Vagina (tissue), 2 donors: ENCODE measurements at regions not wholly inside any gene's neighbourhood (a gene's known extent, or its start where the extent isn't known, plus 50 kb on each side); places are given as distances from the start of the nearest gene placed in this dataset.
"Not testable (repeated sequence)": the region's sequence is repeated elsewhere in the genome, so short reads cannot be mapped to it uniquely, and the experiment has no call there.

ENCODE experiments used
- DNase-seq, 2 donors: peaks; one replicate each; pipeline ENCODE4 v3.0.0-alpha.2; 2017; ENCODE audit errors: extremely low spot score in 2 of 2
- H3K27ac ChIP-seq: fragments of 200-600 bp; sonication (generic); one replicate; pipeline ENCODE4 v1.5.1; 2019
- H3K27me3 ChIP-seq: fragments of 200-600 bp; sonication (generic); one replicate; pipeline ENCODE4 v1.5.1; 2019
- H3K36me3 ChIP-seq, 2 donors: fragments of 200-600 bp; sonication (generic); one replicate each; pipeline ENCODE4 v1.5.1; 2017 to 2019
- H3K4me1 ChIP-seq: fragments of 200-600 bp; sonication (generic); one replicate; pipeline ENCODE4 v1.5.1; 2019
- H3K4me3 ChIP-seq, 2 donors: fragments of 200-600 bp; sonication (generic); 1 replicate in 1 of 2; 2 replicates in 1 of 2; pipeline ENCODE4 v1.5.1; 2016 to 2019
- H3K9me3 ChIP-seq: fragments of 200-600 bp; sonication (generic); one replicate; pipeline ENCODE4 v1.5.1; 2019
- POLR2A ChIP-seq, 2 donors: fragments of 450-650 bp; IDR thresholded peaks; one replicate each; pipeline ENCODE4 v1.6.1; 2017; ENCODE audit warnings: antibody characterized with exemption in 2 of 2, mild to moderate bottlenecking in 2 of 2, moderate library complexity in 2 of 2
- POLR2AphosphoS5 ChIP-seq, 2 donors: sonication (generic); formaldehyde crosslinking; IDR thresholded peaks; one replicate each; pipeline ENCODE4 v1.9.0; 2017; ENCODE audit warnings: antibody characterized with exemption in 2 of 2, mild to moderate bottlenecking in 2 of 2, low read depth in 1 of 2; ENCODE audit not compliant: insufficient read depth in 1 of 2
- intact Hi-C: fragments of 100-400 bp; cut with DNase I; formaldehyde crosslinking; loops from one replicate; pipeline ENCODE4 v1.15.1; 2023
- TF ChIP-seq, protein P1 (sequence below), 3 experiments: fragments of 450-650 bp in 2 of 3; fragments of 200-600 bp in 1 of 3; sonication (generic) in 1 of 3; IDR thresholded peaks; one replicate each; pipeline ENCODE4 v1.5.1; 2017 to 2019; ENCODE audit warnings: antibody characterized with exemption in 3 of 3, mild to moderate bottlenecking in 2 of 3, moderate library complexity in 2 of 3

DNA sequence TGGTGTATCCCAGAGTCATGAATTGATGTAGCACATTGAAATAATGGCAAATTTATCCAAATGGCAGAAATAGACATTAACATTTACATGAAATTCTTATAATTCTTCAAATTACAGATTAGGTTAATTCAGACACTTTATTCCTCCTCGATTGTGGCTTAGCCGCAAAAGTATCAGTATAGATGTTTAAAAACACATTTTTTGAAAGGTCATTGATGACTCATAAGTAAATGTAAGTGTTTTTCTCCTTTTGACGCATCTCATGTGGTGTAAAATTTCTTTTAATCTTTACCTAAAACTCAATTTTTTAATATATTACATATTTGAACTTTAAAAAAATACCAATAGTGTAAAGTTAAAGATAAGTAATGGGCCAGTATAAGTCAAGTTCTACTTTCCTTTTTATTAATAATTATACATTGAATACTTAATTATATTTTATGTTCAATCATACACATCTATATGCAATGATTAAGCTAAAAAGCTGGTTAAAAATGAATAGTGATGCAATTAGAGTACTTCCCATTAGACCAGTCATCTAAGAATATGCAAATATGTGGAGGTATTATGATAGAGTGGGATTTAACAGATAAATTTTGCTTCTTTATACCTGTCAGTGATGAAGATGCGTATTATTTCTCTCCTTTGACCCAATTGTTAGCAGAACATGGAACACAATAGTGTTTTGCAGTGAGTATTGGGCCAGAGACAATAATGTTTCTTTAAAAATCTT is 678.1 kb upstream of the DPPA4 start:
- TF ChIP-seq, protein P1, sequence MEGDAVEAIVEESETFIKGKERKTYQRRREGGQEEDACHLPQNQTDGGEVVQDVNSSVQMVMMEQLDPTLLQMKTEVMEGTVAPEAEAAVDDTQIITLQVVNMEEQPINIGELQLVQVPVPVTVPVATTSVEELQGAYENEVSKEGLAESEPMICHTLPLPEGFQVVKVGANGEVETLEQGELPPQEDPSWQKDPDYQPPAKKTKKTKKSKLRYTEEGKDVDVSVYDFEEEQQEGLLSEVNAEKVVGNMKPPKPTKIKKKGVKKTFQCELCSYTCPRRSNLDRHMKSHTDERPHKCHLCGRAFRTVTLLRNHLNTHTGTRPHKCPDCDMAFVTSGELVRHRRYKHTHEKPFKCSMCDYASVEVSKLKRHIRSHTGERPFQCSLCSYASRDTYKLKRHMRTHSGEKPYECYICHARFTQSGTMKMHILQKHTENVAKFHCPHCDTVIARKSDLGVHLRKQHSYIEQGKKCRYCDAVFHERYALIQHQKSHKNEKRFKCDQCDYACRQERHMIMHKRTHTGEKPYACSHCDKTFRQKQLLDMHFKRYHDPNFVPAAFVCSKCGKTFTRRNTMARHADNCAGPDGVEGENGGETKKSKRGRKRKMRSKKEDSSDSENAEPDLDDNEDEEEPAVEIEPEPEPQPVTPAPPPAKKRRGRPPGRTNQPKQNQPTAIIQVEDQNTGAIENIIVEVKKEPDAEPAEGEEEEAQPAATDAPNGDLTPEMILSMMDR (IDR thresholded peaks at IDR 0.05) = no peak
- TF ChIP-seq POLR2AphosphoS5 (IDR thresholded peaks at IDR 0.05; ENCODE audit: insufficient read depth in 1 of 2, low read depth in 1 of 2) (no peak), POLR2A (IDR thresholded peaks at IDR 0.05) (no peak)
- intact Hi-C loops = no loop called here
- Histone ChIP-seq H3K4me1 (no peaks in the 10 kb centered on the region), H3K27ac (no peak overlapping the region), H3K36me3 (no peaks in the 10 kb centered on the region), H3K27me3 (no peaks in the 10 kb centered on the region), H3K9me3 (no peaks in the 10 kb centered on the region), H3K4me3 (no peak overlapping the region)
- DNase-seq = no peak

- TF ChIP-seq, protein P1 (IDR thresholded peaks at IDR 0.05) = no peak
- TF ChIP-seq POLR2A (IDR thresholded peaks at IDR 0.05) (no peak), POLR2AphosphoS5 (IDR thresholded peaks at IDR 0.05; ENCODE audit: insufficient read depth in 1 of 2, low read depth in 1 of 2) (no peak)
- no peak overlapping the region for H3K4me3 ChIP-seq
- H3K4me1 ChIP-seq = no peaks in the 10 kb centered on the region
- H3K27me3 ChIP-seq = no peaks in the 10 kb centered on the region
- no peaks in the 10 kb centered on the region for H3K36me3 ChIP-seq
- H3K9me3 ChIP-seq = no peaks in the 10 kb centered on the region
- DNase-seq = no peak
- no peak overlapping the region for H3K27ac ChIP-seq
- intact Hi-C loops = no loop called here
Measured at GRCh38 chr3:110016235-110016815, 679.0 kb upstream of the DPPA4 start.

- TF ChIP-seq POLR2AphosphoS5 (IDR thresholded peaks at IDR 0.05; ENCODE audit: insufficient read depth in 1 of 2, low read depth in 1 of 2) (no peak), POLR2A (IDR thresholded peaks at IDR 0.05) (no peak)
- TF ChIP-seq, protein P1 (IDR thresholded peaks at IDR 0.05) = no peak
- DNase-seq = no peak
Measured at GRCh38 chr3:110017304-110017703, 680.0 kb upstream of the DPPA4 start.

DNA sequence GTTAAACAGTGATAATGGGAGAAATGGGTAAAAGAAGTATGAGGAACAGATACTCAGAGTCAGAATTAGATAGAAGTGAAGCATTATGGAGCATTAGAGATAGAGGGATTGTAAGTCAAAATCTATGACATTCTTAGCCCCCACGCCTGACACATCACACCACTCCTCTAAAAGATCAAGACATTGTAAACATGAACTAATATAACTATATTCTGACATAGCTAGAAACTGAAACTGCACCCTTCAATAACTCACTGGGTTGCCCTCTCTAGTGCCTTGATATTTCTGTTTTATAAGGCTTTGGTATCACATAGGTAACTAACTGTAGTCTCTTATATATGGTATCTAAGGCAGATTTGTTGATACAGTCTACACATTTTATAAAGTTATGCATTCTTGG is 684.3 kb upstream of the DPPA4 start:
- no peaks in the 10 kb centered on the region for H3K27me3 ChIP-seq
- TF ChIP-seq POLR2A (IDR thresholded peaks at IDR 0.05) = no peak
- TF ChIP-seq, protein P1 (IDR thresholded peaks at IDR 0.05) = no peak
- intact Hi-C loops = no loop called here
- no peak overlapping the region for H3K27ac ChIP-seq
- no peaks in the 10 kb centered on the region for H3K36me3 ChIP-seq
- no peaks in the 10 kb centered on the region for H3K9me3 ChIP-seq
- DNase-seq = no peak
- no peak overlapping the region for H3K4me3 ChIP-seq
- no peaks in the 10 kb centered on the region for H3K4me1 ChIP-seq

More at GRCh38 chr3:110017304-110017703, 680.0 kb upstream of the DPPA4 start:
- Histone ChIP-seq H3K9me3 (no peaks in the 10 kb centered on the region), H3K4me1 (no peaks in the 10 kb centered on the region), H3K36me3 (no peaks in the 10 kb centered on the region), H3K27ac (no peak overlapping the region), H3K27me3 (no peaks in the 10 kb centered on the region), H3K4me3 (no peak overlapping the region)
- intact Hi-C loops = no loop called here

- DNase-seq, H3K9me3 ChIP-seq, H3K27ac ChIP-seq, H3K4me3 ChIP-seq, H3K4me1 ChIP-seq, H3K27me3 ChIP-seq, intact Hi-C loops, H3K36me3 ChIP-seq: not testable (repeated sequence)
Measured at GRCh38 chr3:110023022-110023421, 685.7 kb upstream of the DPPA4 start.
